ENCODE measurements at regions not wholly inside any gene's neighbourhood (a gene's known extent, or its start where the extent isn't known, plus 50 kb on each side); places are given as distances from the start of the nearest gene placed in this dataset.
"Not testable (repeated sequence)": the region's sequence is repeated elsewhere in the genome, so short reads cannot be mapped to it uniquely, and the experiment has no call there.

DNA sequence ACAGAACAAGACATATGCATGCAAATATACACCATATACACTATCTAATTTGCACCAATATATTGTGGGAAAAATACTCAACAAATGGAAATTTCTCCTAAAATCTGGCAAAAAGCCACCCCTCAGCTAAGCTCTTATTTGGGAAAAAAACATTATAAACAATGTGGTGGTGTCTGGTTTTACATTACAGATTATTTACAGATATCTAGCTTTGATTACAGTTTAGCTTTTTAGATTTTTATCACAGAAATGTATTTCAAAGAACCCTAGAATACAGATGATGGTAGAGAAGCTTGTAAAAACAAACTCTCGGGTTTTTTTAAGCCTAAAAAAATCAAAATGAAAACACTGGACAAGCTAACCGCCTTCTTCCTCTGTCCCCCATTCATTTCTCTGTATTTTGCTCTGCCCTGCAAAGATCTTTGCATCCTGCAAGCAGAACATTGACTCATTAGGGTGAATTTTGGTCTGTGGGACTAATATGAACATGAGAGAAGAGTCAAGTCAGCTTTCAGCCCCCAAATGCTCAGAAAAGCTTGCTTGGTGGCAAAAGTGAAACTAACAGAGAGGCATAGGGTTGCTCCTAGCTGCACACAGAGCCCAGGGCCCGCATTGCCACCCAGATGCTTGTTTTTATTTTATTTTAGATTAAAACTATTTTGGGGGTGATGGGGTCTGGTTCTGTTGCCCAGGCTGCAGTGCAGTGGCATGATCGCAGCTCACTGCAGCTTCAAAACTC, 88.8 kb upstream of the LYZL1 start:
- no peak for DNase-seq
- H3K36me3 ChIP-seq = no peaks in the 10 kb centered on the region
- no peaks in the 10 kb centered on the region for H3K9me3 ChIP-seq
- H3K27me3 ChIP-seq = no peaks in the 10 kb centered on the region
- no peak overlapping the region for H3K4me3 ChIP-seq

DNA sequence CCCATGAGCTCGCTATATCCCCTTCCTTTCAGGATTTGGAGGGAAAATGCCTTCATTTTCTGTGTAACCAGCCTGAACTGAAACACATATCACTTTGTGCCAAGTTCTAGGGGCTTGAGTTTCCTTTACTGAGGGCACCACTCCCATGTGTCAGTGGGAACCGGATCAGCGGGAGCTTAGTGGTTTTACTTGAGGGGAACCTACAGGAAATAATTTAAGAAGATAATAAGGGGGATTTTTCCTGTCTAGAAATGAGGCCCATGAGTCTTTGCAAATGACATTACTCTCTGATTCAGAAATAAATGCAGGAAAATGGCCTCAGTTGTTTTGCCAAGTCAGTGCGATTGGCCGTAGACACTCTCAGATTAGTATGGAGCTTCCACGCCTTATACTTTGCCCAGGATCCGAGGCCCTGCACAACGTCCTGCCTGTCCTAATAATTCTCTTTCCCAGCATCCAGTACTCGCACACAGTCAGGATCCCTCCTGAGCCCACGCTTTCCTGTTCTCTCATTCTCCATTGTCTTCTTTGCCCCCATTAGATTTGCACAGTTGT, 86.4 kb upstream of the LYZL1 start:
- H3K27me3 ChIP-seq = no peaks in the 10 kb centered on the region
- H3K9me3 ChIP-seq = no peaks in the 10 kb centered on the region
- H3K36me3 ChIP-seq = no peaks in the 10 kb centered on the region
- no peak for DNase-seq
- H3K4me3 ChIP-seq = no peak overlapping the region

DNA sequence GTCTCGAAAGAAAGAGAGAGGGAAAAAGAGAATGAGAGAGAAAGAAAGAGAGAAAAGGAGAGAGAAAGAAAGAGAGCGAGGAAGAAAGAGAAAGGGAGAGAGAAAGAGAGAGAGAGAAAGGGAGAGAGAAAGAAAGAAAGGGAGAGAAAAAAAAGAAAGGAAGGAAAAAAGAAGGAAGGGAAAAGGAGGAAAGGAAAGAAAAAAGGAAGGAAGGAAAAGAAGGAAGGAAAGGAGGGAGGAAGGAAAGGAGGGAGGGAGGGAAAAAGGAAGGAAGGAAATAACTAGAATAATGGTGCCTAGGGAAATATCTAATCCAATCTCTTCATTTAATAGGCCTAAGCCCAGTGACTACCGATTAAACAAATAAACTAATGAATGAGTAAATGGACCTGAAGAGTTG, 85.4 kb upstream of the LYZL1 start:
- Histone ChIP-seq H3K4me3 (no peak overlapping the region), H3K36me3 (no peaks in the 10 kb centered on the region), H3K9me3 (no peaks in the 10 kb centered on the region), H3K27me3 (no peaks in the 10 kb centered on the region)
- DNase-seq = no peak

DNA sequence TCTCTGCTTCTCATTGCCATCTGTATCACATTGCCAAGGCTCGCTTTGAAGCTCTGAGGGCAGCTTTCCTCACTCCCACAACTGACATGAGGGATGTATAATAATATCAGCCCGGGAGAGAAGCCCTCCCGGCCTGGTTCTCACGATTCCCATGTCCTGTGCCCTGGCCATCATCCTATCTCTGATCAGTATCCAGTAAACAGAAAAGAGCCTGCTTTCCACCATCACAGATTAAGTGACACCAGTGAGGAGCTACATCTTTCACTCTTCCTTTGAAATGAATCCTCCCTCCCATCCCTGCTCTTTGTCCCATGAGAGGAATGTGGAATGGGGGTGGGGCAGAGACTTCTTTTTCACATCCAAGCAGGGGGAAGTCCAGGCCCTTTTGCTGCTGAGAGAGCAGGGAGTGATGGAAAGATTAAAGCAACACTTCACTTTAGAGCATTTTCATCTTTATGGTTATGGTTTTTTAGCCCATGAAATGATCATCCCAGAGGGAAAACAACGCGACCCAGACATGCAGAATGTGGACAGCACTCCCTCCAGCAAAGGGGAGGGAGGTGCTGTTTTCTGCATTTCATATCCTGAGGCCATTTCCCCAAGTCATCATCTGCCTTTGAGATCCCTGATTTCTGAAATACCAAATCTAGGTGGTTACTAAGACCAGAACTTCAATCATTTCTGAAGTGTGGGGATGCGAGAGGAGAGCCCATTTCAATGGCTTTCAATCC, 84.6 kb upstream of the LYZL1 start:
- Histone ChIP-seq H3K36me3 (no peaks in the 10 kb centered on the region), H3K9me3 (0 out of 2 replicates have a peak, but pooled peaks cover 3% of the 10 kb centered on the region), H3K4me3 (no peak overlapping the region), H3K27me3 (no peaks in the 10 kb centered on the region)
- DNase-seq = no peak

DNA sequence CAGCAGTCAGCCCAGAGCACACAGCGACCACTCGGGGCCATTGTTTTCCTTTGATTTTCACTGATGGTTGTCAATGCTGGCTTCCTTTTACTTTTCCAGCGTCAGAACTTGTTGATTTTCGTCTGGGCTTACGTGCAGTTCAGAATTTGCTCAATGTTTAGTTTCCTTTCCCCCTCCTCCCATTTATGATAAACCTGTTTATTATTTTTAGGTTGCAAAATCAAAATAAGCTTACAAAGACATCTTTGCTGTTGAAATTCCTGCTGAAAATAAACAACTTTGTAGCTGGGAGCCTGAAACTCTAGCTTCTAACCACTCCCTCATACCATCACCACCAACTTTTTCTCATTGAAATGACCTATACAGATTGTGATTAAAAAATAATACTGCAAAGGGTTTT, 83.1 kb upstream of the LYZL1 start:
- Histone ChIP-seq H3K36me3 (no peaks in the 10 kb centered on the region), H3K9me3 (0 out of 2 replicates have a peak, but pooled peaks cover 4% of the 10 kb centered on the region), H3K4me3 (no peak overlapping the region), H3K27me3 (no peaks in the 10 kb centered on the region)
- DNase-seq = no peak

DNA sequence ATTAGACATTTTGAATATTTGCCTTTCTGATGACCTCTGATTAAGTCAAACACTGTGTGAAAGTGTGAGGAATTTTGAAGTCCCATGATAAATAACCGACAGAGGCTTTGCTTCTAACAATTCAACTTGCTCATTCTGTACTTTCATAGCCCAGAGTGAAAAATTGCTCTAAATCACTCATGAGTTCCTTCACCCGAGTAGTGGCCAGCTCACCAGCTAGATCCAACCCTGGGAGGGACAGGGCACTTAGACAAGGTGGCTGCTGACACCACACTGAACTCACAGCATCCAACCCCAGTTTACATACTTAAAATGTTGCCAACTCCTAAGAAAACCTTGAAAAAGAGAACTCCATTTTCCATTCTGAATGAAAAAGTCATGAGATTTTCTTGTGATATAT, 80.0 kb upstream of the LYZL1 start:
- no peaks in the 10 kb centered on the region for H3K27me3 ChIP-seq
- DNase-seq = no peak

DNA sequence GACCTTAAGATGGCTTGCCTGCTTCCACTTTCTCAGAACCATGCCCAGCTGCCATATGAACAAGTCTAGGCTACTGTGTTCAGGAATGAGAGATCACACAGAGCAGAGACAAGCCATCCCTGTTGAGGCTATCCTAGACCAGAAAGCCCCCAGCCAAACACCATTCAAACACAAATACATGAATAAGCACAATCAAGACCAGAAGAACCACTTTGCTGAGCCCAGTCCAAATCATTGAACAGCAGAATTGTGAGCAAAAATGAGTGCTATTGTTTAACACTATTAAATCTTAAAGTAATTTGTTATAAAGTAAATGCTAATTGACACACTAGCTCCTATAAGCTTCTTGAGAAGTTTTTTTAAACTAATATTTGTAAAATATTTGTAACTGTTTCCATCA, 79.0 kb upstream of the LYZL1 start:
- no peaks in the 10 kb centered on the region for H3K36me3 ChIP-seq

More for the DNA sequence above, 80.0 kb upstream of the LYZL1 start:
- Histone ChIP-seq H3K36me3 (no peaks in the 10 kb centered on the region), H3K4me3 (no peak overlapping the region), H3K9me3 (0 out of 2 replicates have a peak, but pooled peaks cover 4% of the 10 kb centered on the region)

DNA sequence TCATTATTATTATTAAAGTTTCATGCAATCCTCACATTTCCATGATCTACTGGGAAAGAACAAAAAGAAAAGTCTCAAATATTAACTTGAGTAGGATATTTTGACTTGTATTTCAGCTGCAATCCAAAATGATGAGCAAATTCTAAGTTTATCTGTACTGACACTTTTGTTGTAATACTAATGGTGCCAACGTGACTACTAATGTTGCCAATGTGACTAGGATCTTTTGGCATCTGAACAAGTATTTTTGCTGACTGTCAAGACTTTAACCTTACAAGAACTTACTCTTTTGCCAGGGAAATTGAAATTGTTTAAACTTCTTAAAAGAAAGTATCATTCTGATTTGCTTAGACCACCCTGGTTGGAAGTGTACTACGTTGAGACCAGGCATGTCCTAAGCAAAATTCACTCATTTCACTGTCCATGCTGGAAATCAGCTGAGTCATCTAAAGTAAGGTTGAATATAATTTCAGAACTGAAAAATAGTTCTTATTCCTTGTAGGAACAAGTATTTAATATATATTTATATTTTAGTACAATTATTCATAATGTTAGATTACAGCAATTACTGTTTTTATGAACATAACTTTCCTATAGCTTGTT, 78.5 kb upstream of the LYZL1 start:
- Histone ChIP-seq H3K9me3 (0 out of 2 replicates have a peak, but pooled peaks cover 4% of the 10 kb centered on the region), H3K36me3 (no peaks in the 10 kb centered on the region), H3K4me3 (no peak overlapping the region), H3K27me3 (no peaks in the 10 kb centered on the region)
- DNase-seq = no peak

More for the DNA sequence above, 79.0 kb upstream of the LYZL1 start:
- no peak for DNase-seq
- Histone ChIP-seq H3K27me3 (no peaks in the 10 kb centered on the region), H3K9me3 (0 out of 2 replicates have a peak, but pooled peaks cover 4% of the 10 kb centered on the region), H3K4me3 (no peak overlapping the region)

DNA sequence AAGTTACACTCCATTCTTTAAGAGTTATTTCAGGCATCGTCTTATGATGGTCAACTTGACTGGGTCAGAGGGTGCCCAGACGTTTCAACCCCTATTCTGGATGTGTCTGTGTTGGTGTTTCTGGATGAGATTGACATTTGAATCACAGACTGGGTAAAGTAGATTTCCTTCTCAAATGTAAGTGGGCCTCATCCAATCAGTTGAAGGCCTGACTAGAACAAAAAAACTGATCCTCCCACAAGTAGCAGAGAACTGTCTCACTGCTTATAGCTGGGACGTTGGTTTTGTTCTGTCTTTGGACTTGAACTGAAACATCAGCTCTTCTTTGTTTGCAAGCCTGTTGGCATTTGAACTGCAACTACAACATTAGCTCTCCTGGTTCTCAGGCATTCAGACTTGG, 76.3 kb upstream of the LYZL1 start:
- Histone ChIP-seq H3K9me3 (0 out of 2 replicates have a peak, but pooled peaks cover 4% of the 10 kb centered on the region), H3K36me3 (no peaks in the 10 kb centered on the region), H3K4me3 (no peak overlapping the region), H3K27me3 (no peaks in the 10 kb centered on the region)
- no peak for DNase-seq

DNA sequence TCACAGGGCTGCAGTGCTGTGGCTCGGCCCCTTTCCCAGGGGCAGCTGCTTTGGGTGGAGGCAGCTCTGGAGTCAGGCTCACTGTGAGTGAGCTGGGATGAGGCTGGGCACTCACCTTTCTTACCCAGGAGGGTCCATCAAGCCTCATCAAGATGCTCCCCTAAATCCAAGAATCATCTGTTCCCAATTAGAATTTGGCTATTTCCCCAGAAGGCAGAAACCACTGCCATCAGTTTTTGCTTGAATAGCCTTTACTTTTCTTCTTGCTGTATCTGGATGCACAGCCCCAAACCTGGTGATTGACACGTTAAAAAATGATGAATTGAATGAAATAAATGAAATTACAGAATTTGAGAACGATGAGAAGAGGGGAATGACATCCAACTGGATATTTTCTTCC, 74.3 kb upstream of the LYZL1 start:
- Histone ChIP-seq H3K27me3 (no peaks in the 10 kb centered on the region), H3K9me3 (no peaks in the 10 kb centered on the region), H3K4me3 (no peak overlapping the region), H3K36me3 (no peaks in the 10 kb centered on the region)
- no peak for DNase-seq

DNA sequence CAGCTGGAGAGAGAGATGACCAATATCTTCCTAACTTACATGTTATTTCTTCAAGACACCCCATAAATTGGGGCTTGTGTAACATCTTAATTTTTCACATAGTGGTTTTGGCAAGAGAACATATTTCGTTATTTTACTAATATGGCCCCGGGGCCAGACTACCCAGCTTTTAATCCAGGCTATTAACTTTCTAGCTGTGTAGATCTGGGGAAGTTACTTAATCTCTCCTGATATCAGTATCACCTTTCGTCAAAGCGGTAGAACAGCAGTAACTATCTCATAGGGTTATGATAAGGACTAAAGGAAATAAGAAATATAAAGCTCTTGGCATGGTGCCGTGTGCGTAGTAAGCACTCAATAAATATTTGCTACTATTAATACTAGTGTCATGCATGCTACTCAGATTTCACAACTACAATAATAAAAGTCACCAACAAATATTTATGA, 71.6 kb upstream of the LYZL1 start:
- Histone ChIP-seq H3K9me3 (no peaks in the 10 kb centered on the region), H3K27me3 (no peaks in the 10 kb centered on the region), H3K4me3 (no peak overlapping the region), H3K36me3 (no peaks in the 10 kb centered on the region)
- DNase-seq = no peak

DNA sequence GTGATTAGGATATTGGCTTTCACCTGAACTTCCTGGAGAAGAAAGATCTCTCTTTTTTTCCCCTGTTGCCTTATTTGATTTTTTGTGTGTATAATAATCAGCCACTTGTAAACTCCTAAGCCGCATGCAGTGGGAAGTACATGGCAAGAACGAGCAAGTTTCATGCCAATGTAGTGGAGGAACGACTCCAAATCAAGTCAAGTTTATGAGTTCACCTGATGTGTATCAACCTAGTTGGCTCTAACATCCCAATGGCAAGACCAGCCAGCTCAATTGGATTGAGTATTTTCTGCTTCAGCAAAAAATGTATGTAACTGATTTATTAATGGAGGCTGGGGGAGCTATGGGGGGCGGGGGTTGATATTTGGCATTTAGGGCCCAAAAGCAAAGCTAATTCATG, 65.5 kb upstream of the LYZL1 start:
- Histone ChIP-seq H3K36me3 (no peaks in the 10 kb centered on the region), H3K9me3 (no peaks in the 10 kb centered on the region), H3K4me3 (no peak overlapping the region), H3K27me3 (no peaks in the 10 kb centered on the region)
- no peak for DNase-seq

DNA sequence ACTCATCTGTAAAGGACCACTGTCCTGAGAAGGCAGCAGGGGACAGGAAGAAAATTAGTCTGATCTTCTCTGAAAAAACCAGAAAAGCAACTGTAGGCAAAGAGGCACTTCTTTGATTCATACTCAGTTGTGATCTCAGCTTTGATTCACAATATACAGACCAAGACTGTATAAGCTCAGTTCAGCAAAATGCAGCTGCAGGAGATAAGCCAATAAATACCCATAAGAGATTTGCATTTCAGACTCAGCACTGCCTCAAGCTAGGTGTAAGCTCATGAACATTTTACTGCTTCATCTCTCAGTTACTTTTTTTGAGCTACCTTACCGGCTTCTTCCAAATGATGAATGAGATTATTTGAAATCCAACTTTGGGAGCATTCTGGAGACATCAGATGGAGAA, 64.2 kb upstream of the LYZL1 start:
- Histone ChIP-seq H3K4me3 (no peak overlapping the region), H3K36me3 (no peaks in the 10 kb centered on the region), H3K9me3 (no peaks in the 10 kb centered on the region), H3K27me3 (no peaks in the 10 kb centered on the region)
- no peak for DNase-seq

DNA sequence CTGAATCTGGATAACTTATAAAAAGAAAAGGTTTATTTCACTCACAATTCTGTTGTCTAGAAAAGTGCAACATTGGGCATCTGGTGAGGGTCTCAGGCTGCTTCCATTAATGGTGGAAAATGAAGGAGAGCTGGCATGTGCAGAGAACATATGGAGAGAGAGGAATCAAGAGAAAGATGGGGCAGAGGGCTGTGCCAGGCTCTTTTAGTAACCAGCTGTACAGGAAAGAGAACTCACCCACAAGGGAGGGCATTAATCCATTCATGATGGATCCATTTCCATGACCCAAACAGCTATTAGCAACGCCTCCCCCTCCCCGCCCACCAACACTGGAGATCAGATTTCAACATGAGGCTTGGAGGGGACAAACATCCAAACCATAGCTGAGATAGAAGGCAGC, 61.7 kb upstream of the LYZL1 start:
- Histone ChIP-seq H3K27me3 (no peaks in the 10 kb centered on the region), H3K4me3 (no peak overlapping the region), H3K36me3 (no peaks in the 10 kb centered on the region), H3K9me3 (no peaks in the 10 kb centered on the region)
- no peak for DNase-seq

DNA sequence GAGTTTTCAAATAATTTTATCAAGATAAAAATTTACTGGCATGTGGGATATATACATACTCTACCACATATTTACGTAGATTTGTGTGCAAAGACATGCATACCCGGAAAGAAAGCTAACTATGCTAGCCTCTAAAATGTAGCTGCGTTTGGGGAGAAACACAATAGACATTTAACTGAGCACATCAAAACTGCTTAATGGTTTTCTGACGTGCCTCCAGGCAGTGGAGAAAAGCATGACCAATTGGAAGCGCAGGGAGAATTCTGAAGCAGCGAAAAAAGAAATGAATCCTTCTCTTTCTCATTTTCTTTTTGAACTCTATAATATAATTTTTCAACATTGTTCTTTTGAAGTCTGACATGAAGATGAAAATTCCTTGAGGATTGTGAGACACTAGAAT, 60.3 kb upstream of the LYZL1 start:
- Histone ChIP-seq H3K4me3 (no peak overlapping the region), H3K36me3 (no peaks in the 10 kb centered on the region), H3K9me3 (no peaks in the 10 kb centered on the region), H3K27me3 (no peaks in the 10 kb centered on the region)
- no peak for DNase-seq

DNA sequence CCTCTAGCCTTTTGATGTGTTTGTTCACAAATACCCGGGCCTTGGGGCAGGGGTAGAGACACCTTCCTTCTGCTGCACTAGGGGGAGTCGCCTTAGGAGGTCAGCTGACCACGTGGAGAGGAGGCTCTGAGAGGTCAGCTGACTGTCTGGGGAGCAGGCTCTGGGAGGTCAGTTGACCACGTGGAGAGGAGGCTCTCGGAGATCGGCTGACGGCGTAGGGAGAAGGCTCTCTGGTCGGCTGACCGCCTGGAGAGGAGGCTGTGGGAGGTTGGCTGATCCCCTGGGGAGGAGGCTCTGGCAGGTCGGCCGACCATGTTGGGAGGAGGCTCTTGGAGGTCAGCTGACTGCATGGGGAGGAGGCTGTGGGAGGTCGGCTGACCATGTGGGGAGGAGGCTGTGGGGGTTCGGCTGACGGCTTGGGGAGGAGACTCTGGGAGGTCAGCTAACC, 59.6 kb upstream of the LYZL1 start:
- Histone ChIP-seq H3K4me3 (no peak overlapping the region), H3K36me3 (no peaks in the 10 kb centered on the region), H3K27me3 (no peaks in the 10 kb centered on the region), H3K9me3 (no peaks in the 10 kb centered on the region)
- no peak for DNase-seq

DNA sequence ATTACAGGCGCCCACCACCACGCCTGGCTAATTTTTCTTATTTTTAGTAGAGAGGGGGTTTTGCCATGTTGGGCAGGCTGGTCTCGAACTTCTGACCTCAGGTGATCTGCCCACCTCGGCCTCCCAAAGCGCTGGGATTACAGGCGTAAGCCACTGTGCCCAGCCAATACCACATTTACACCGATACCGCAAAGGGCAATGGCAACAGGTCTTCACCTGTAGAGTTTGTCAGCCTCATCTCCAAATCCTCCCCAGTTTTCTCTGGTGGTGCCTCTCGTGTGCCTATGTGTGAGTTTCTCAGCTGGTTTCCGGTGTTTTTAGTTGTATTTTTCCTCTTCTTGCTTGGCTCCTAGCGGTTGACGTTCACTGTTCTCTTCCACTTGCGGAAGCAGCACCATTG, 52.0 kb upstream of the LYZL1 start:
- not testable (repeated sequence) for H3K27me3 ChIP-seq, H3K9me3 ChIP-seq, H3K36me3 ChIP-seq, DNase-seq, H3K4me3 ChIP-seq

Measured in MG63 (cell line).